Parathyroid adenoma (tissue), 2 donors: ENCODE measurements at regions not wholly inside any gene's neighbourhood (a gene's known extent, or its start where the extent isn't known, plus 50 kb on each side); places are given as distances from the start of the nearest gene placed in this dataset.

Source experiments
- H2AFZ ChIP-seq: fragments of 300-600 bp; sonication (generic); one replicate; pipeline ENCODE4 v1.7.0; 2017; ENCODE audit warnings: antibody characterized with exemption, mild to moderate bottlenecking
- H3K27ac ChIP-seq: fragments of 300-600 bp; sonication (generic); one replicate; pipeline ENCODE4 v1.7.0; 2017
- H3K27me3 ChIP-seq: fragments of 300-600 bp; sonication (generic); one replicate; pipeline ENCODE4 v1.7.0; 2017; ENCODE audit warnings: low read length; ENCODE audit not compliant: control insufficient read depth, insufficient read depth
- H3K36me3 ChIP-seq: fragments of 300-600 bp; sonication (generic); one replicate; pipeline ENCODE4 v1.7.0; 2017; ENCODE audit warnings: low read length; ENCODE audit not compliant: control insufficient read depth, insufficient read depth
- H3K4me1 ChIP-seq: fragments of 300-600 bp; sonication (generic); one replicate; pipeline ENCODE4 v1.7.0; 2017; ENCODE audit warnings: control low read depth
- H3K4me2 ChIP-seq: fragments of 300-600 bp; sonication (generic); one replicate; pipeline ENCODE4 v1.7.0; 2017; ENCODE audit warnings: low read length
- H3K4me3 ChIP-seq: fragments of 300-600 bp; sonication (generic); one replicate; pipeline ENCODE4 v1.7.0; 2017; ENCODE audit warnings: low read depth, low read length
- H3K79me2 ChIP-seq: fragments of 300-600 bp; sonication (generic); one replicate; pipeline ENCODE4 v1.7.0; 2017; ENCODE audit warnings: control low read depth
- H3K9ac ChIP-seq: fragments of 300-600 bp; sonication (generic); one replicate; pipeline ENCODE4 v1.7.0; 2017; ENCODE audit warnings: mild to moderate bottlenecking
- H3K9me3 ChIP-seq: fragments of 300-600 bp; sonication (generic); one replicate; pipeline ENCODE4 v1.7.0; 2017; ENCODE audit warnings: low read length; ENCODE audit not compliant: control insufficient read depth
- TF ChIP-seq, protein P1 (sequence below): fragments of 300-600 bp; sonication (generic); IDR thresholded peaks from one replicate; pipeline ENCODE4 v1.7.0; 2017; ENCODE audit warnings: antibody characterized with exemption, mild to moderate bottlenecking
- donor health status: primary hyperparathyroidism.

DNA sequence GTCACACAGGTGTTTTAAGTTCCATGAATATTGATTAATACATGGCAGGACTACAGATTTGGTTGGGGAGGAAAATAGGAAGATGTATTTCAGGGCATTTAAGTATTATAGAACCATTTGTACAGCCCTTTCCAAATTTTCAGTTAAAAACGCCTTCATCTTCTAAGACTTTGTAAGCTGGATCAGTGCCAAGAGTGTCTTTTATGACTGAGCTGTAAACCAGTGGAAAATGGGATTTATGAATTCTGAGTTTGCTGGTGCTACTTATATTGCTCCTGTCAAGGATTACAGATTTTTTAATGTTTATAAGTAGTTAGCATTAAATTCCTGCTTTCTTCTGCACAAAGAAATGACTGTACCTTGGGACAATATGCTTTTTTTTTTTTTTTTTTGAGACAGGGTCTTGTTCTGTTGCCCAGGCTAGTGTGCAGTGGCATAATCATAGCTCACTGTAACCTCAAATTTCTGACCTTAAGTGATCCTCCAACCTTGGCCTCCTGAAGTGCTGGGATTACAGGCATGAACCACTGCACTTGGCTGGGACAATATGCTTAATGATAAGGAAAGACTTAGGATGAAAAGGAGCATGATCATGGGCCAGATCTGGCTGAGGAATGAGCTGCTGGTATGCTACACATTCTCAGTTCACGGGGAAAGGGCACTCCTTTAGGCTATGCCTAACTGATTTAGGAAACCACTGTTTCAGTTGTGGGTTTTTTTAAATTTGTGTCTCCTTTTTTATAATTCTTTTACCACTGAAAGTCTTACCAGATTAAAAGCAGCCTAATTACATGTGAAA, 113.6 kb upstream of the MTNR1B start:
- no peak overlapping the region for H3K4me2 ChIP-seq
- H3K4me3 ChIP-seq: no peak overlapping the region
- H3K4me1 ChIP-seq: no peaks in the 10 kb centered on the region
- no peaks in the 10 kb centered on the region for H3K36me3 ChIP-seq
- no peaks in the 10 kb centered on the region for H3K79me2 ChIP-seq
- no peak overlapping the region for H3K27ac ChIP-seq
- no peaks in the 10 kb centered on the region for H3K9me3 ChIP-seq
- no peaks in the 10 kb centered on the region for H3K27me3 ChIP-seq
- TF ChIP-seq, protein P1, sequence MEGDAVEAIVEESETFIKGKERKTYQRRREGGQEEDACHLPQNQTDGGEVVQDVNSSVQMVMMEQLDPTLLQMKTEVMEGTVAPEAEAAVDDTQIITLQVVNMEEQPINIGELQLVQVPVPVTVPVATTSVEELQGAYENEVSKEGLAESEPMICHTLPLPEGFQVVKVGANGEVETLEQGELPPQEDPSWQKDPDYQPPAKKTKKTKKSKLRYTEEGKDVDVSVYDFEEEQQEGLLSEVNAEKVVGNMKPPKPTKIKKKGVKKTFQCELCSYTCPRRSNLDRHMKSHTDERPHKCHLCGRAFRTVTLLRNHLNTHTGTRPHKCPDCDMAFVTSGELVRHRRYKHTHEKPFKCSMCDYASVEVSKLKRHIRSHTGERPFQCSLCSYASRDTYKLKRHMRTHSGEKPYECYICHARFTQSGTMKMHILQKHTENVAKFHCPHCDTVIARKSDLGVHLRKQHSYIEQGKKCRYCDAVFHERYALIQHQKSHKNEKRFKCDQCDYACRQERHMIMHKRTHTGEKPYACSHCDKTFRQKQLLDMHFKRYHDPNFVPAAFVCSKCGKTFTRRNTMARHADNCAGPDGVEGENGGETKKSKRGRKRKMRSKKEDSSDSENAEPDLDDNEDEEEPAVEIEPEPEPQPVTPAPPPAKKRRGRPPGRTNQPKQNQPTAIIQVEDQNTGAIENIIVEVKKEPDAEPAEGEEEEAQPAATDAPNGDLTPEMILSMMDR: no peak
- H3K9ac ChIP-seq: no peak overlapping the region
- no peak overlapping the region for H2AFZ ChIP-seq

DNA sequence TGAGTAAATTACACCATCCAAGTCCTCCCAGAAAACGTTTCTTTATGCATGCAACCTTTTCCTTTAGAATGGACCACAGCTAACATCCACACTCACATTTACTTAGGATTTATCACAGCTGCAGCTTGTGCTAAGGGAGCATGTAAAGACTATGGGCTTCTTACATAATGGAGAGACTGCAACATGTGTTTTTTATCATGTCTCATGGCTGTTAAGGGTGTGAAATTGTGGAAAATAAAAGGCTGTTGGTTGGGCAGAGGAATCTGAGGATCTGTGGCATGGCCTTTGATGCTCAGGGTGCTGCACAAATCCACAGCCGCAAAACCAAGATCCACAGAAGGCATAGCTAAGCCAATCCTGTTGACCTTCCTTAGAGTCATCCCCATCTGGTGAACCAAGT, 112.0 kb upstream of the MTNR1B start:
- Histone ChIP-seq H2AFZ (no peak overlapping the region), H3K9me3 (no peaks in the 10 kb centered on the region), H3K79me2 (no peaks in the 10 kb centered on the region), H3K27ac (no peak overlapping the region), H3K27me3 (no peaks in the 10 kb centered on the region), H3K4me3 (no peak overlapping the region), H3K4me2 (no peak overlapping the region), H3K36me3 (no peaks in the 10 kb centered on the region), H3K4me1 (no peaks in the 10 kb centered on the region), H3K9ac (no peak overlapping the region)
- TF ChIP-seq, protein P1: no peak

DNA sequence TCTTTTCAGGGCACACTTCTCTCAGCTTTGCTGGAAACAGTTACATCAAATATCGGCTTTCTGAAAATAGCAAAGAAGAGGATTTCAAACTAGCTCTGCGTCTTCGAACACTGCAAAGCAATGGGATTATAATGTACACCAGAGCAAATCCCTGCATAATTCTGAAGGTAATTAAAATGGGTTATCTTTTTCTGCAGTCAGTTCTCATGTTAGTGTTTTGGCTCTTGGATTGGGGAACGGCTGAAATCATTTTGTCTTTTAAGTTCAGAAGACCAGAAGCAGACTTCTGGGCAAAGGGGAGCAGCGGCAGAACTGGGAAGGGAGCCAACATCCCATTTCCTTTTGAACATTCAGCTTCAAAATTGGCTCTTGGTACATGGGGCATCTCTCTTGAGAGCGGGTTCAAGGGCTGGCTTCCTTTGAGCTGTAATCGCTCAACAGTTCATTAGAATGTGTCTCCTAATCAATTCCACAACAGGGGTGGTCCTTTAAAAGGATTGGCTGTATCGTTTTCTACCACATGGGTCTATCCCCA, 110.2 kb upstream of the MTNR1B start:
- Histone ChIP-seq H3K9ac (no peak overlapping the region), H3K9me3 (no peaks in the 10 kb centered on the region), H3K4me1 (no peaks in the 10 kb centered on the region), H3K4me2 (no peak overlapping the region), H3K27ac (no peak overlapping the region), H2AFZ (no peak overlapping the region), H3K27me3 (no peaks in the 10 kb centered on the region), H3K79me2 (no peaks in the 10 kb centered on the region), H3K4me3 (no peak overlapping the region), H3K36me3 (no peaks in the 10 kb centered on the region)
- TF ChIP-seq, protein P1: no peak

DNA sequence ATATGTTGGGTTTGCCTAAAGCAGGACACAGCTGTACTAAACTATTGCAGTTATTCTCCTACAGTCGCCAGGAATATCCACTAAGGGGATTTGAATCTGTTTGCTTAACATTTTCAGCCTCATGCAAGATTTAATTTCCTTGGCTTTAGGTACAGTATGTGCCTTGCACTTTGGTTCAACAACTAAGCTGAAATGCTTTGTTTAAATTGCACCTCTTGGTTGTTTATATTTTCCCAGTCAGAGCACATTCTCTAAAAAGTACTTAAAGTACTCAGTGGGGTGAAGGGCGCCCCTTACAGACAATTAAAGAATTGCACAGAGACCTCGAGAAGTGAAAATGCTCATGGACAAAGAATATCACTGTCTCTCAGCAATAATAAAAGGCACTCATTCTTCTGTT, 107.8 kb upstream of the MTNR1B start:
- Histone ChIP-seq H3K4me2 (no peak overlapping the region), H3K4me3 (no peak overlapping the region), H3K79me2 (no peaks in the 10 kb centered on the region), H3K9ac (no peak overlapping the region), H3K27me3 (no peaks in the 10 kb centered on the region), H3K36me3 (no peaks in the 10 kb centered on the region), H3K4me1 (no peaks in the 10 kb centered on the region), H3K9me3 (no peaks in the 10 kb centered on the region), H2AFZ (no peak overlapping the region), H3K27ac (no peak overlapping the region)
- TF ChIP-seq, protein P1: no peak

DNA sequence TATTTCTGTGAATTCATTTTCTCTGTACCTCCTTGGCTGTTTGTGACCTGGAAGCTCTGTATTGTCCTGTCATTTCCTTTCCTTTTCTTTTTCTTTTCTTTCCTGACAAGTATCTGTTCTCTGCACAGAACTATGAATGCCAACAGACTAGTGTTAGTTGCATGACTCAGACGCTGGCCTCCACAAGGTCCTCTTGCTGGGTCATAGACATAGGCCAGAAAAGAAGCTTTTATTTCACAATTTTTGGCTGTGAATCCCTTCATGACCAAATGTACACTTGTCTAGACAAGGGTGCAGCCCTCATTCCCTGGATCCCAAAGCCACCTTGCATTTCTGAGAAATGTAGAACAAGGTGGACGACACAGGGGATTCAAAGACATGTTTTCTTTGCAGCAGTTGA, 104.1 kb upstream of the MTNR1B start:
- Histone ChIP-seq H3K79me2 (no peaks in the 10 kb centered on the region), H3K27ac (no peak overlapping the region), H3K27me3 (no peaks in the 10 kb centered on the region), H3K4me2 (no peak overlapping the region), H3K9me3 (no peaks in the 10 kb centered on the region), H3K4me1 (no peaks in the 10 kb centered on the region), H3K4me3 (no peak overlapping the region), H3K36me3 (no peaks in the 10 kb centered on the region), H3K9ac (no peak overlapping the region), H2AFZ (no peak overlapping the region)
- TF ChIP-seq, protein P1: no peak
